ENCODE measurements at regions not wholly inside any gene's neighbourhood (a gene's known extent, or its start where the extent isn't known, plus 50 kb on each side); places are given as distances from the start of the nearest gene placed in this dataset.
"Not testable (repeated sequence)": the region's sequence is repeated elsewhere in the genome, so short reads cannot be mapped to it uniquely, and the experiment has no call there.

DNA sequence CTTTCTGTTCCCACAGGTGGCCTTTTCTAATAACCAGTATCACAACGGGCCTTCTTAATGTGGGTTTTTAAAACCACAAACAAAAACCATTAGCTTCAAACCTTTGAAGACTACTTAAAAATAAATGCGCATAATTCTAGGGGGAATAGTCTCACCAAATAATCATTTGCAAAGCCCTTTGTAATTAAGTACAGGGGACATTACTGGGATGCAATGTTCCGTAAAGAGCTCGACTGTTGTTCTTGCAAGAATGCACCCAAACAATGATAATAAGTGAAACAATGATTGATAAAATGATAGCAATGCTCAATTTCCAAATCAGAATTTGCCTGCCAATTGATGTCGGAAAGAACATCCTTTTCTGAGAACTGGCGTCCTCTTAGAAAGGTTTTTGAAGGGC lies 589.1 kb upstream of the ADARB2 start:
- DNase-seq, result no peak

DNA sequence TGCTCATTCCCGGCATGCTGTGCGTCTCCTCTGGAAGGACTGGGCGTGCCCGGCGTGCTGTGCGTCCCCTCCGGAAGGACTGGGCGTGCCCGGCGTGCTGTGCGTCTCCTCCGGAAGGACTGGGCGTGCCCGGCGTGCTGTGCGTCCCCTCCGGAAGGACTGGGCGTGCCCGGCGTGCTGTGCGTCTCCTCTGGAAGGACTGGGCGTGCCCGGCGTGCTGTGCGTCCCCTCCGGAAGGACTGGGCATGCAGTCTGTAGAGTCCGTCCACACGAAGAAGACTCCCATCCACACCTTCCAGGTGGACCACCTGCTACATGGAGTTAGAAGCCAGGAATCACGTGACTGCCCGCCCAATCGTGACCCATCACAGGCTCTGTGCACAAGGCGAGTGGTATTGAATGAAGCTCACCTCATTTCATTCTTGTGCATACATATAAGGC lies 577.7 kb upstream of the ADARB2 start:
- not testable (repeated sequence) for DNase-seq

DNA sequence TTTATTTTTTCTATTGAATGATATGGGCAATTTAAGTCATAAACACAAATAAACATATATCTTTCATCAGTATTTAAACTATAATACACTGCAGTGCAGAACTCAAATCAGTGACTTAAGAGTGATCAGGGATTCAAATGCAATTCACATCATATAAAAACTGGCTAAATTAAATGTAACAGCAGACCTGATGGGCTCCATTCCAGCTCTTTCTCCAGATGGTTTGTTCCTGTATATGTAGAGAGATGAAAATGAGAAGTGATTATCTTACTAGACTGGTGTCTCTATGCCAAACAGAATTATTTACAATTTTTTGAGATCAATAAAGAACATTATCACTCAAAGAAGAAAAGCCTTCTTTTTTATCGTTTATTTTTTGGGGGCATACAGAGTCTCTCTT lies 568.8 kb upstream of the ADARB2 start:
- no peak for DNase-seq

DNA sequence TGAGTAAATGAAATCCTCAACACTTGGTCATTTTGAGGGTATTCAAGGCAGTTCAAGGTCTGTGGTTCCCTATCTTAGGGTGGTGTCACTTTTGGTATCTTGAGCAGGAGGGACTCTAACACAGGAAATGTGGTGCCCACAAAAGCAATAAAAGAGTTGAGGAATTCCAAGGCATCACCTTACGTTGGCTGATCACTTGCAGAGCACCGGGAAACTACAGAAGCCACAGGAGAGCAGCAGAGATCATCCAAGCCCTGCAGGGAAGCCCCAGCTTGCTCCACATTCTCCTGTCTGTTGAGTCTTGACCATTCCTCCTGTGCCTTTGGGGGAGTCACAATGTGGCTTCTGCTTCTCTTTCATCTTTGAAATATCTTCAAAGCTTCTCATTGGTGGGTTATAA lies 565.8 kb upstream of the ADARB2 start:
- DNase-seq, result no peak

DNA sequence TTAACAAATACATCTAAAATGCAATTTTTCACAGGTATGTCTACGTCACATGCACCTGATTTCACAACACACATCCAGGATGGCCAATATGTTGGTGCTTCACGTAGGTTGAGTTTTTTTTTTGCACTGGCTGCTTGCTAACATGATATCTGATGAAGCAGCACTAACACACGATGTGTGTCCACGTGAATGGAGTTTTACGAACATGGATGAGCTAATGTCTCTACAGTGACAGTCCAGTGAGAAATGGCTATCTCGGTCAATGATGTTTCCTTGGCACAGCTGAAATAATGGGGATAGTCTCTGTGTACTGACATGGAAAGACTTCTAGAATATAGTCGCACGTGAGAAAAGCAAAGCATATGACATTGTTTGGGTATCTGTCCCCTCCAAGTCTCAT lies 563.9 kb upstream of the ADARB2 start:
- DNase-seq, result no peak

DNA sequence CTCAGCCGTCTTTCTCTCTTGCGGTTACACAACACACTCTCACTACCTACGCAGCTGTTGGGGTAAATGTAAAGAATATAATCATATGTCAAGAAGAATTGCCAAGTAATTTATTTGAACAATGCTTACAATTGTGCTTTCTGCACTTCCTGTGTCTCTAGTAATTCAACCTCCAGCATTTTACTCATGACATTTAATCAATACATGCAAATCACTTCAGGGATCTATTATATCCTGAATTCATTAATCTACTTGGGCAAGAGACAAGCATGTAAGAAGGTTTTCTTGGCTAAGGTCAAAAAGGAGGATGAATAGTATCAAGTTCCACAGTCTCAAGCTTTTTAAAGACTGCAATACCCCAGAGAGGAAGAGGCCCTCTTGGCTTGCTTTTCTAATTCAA lies 562.9 kb upstream of the ADARB2 start:
- no peak for DNase-seq

DNA sequence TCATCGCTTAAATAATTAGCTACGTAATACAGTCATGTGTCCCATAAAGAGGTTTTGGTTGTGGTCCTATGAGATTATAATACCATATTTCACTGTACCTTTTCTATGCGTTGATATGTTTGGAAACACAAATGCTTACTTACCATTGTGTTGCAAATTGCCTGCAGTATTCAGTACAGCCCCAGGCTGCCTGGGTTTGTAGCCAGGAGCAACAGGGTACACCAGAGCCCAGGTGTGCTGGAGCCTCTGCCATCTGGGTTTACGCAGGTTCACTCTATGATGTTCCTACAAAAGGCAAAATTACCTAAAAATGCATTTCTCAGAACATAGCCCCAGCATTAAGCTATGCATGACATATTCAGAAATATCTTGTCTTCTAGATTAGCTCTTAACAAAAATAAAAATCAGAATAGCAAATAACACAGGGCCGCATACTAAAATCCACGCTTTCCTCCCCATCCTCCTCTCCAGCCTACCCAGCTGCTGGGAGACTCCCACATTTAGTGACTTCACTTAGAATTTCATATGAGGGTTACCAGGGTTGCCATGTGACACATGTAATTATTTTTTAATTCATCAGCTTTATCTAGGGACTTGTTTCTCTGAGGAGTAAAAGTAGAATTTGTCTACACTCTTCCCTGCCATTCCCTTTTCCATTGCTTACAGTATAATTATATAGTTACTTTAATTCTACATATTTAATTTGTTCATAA lies 559.0 kb upstream of the ADARB2 start:
- DNase-seq, result no peak

DNA sequence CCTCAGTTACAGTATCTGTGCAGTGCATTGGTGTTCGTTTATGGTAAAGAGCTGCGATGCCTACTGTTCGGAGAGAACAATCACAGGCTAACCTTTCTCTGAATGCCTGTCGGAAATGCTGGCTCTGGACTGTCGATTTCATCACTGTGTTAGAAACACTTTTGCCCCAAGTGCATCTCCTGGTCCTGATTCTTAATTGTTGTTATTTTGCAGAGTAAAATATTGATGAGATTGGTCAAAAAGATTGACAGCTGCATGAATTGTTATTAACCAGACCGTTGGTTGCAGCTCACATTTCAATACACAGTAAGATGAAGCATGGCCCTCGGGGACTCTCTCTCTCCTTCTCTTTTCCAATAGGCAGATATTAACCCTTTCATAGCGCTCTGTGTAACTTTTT lies 557.4 kb upstream of the ADARB2 start:
- no peak for DNase-seq

DNA sequence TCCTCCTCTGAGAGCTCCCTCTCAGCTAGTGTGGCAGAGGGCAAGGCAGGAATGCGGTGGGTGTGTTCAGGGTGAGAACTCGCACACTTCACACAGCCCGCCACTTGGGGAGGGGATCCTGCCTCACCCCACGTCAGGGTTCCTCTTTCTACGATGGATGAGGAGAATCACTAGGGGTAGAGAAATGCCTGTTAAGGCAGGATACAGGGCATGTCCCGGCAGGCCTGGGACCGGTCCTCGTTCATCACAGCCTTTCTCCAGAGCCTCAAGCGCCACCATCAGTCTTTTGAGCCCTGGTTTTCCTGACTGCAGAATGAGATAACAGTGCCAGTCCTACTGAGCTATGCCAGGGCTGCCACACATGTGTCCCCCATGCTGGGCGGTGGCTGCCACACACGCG lies 546.7 kb upstream of the ADARB2 start:
- DNase-seq, result no peak

DNA sequence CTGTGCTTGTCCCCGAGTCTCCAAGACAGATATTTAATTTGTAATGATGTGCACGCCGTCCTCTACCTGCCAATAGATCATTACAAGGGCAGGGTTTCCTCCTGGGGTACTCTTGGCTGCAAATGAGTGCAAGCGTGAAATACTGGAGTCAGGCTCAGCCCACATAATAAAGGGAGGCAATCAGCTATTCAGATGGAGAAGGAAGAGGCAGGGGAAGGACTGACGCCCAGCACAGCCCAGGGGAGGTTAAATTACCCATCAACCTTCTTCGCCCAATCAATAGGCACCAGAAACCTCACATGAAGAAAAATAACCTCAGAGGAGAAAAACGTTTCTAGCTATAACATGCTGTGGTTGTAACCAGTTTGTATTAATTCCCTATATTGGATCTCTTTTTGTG lies 544.9 kb upstream of the ADARB2 start:
- no peak for DNase-seq

DNA sequence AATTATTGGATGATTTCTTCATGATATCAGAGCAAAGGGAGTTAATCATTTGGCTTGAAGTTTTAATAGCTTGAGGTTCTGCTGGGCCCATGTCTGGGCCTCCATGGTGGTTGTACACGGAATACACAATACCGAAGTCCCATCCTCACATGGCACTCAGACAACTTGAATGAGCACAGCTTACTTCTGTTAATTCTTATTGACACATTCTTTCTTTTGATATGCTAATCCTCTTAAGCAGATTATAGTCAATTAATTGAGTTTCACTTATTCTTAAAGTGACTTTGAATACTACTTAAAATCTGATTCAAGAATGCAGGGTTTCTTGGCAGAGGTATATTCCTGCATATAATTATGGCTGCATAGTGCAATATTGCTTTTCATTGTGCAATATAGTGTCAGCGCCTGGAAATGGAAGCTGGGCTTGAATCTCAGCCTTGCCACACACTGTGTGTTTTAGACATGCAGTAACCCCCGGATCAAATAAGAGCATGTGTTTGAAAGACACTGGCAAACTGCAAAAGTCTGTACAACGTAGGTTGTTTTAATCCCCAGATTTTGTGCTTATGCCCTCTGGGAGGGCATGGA lies 543.5 kb upstream of the ADARB2 start:
- DNase-seq, result no peak

DNA sequence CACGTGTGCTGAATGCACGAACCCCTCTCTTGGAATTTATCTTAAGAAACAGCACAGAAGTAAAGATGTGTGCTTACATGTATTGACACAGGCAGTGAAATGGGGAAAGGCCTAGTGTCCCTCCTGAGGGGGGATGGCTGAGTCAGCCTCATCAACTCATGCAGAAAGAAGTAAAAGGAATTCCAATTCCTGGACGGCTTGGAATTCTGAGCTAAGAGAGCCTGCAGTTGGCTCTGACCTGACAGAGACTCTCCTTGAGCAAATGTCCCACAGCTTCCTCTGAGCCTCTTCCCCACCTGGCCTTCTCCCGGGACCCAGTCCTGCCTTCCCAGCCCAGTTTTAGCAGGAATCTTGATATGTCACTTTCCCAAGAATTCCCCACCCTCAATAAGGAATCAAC lies 542.4 kb upstream of the ADARB2 start:
- DNase-seq, result no peak

DNA sequence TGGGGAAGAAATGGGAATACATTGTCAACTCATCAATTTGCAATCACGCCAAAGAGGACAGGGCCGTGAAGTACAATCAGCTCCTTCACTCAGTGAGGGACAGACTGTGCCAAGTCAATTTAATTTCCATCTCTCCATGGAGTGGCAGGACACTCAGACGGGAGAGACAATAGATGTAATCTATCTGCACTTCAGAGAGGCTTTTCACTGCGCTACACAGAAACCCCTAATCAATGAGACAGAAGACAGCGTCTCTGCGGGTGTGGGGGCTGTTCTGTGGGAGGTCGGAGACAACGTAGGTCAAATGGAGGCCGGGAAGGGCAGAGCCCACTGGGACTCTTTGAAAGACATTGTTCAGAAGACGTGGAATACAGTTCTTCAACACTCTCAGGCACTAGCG lies 541.0 kb upstream of the ADARB2 start:
- DNase-seq, result no peak

DNA sequence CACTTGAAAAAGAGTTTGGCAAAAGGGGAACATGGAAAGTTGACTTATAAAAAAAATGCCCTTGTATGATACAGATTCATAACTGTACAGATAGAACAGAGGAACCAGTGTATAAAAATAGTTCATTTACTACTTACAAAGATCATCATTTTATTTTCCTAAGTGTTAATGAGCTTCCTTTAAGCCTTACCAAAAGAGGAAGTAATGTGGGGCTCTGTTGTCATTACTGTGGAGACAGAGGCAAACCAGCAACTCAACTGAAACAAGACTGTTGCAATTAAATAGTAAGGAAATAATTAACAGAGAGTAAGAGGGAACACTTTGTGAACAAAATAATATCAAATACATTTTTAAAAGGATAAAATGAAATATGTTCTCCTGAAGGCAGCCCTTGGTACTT lies 526.2 kb upstream of the ADARB2 start:
- DNase-seq, result no peak

DNA sequence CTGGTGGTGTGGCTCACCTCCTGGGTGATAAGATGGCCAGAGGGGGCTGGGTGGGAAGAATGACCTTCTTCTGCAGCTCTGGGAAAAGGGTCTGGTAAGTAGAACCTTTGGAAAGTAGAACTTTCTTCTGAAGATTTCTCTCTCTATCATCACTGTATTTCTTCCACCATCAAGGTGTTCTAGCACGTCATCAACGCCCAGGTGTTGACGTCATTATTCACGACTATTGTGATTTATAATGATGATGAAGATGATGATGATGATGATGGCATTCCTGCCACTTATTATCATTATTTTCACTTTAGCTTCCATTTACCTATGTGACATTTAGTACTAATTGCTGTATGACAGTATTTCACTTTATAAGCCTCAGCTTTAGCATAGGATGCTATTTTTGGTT lies 525.6 kb upstream of the ADARB2 start:
- no peak for DNase-seq

DNA sequence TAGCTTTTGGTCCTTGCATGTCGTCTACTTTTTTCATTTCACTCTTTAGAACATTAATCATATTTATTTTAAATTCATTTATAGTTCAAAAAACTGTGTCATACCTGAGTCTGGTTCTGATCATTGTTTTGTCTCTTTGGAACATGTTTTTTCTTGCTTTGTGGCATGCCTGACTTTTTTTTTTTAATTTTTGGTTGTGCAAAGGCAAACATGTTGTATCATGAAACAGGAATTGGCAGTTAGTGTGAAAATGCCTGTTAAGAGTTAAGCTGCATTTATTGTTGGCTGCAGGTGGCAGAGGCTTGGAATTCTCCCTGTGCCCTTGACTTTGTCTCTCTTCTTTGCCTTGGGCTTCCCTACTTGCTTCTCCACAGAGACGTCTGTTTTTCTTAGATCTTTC lies 525.0 kb upstream of the ADARB2 start:
- DNase-seq, result no peak

DNA sequence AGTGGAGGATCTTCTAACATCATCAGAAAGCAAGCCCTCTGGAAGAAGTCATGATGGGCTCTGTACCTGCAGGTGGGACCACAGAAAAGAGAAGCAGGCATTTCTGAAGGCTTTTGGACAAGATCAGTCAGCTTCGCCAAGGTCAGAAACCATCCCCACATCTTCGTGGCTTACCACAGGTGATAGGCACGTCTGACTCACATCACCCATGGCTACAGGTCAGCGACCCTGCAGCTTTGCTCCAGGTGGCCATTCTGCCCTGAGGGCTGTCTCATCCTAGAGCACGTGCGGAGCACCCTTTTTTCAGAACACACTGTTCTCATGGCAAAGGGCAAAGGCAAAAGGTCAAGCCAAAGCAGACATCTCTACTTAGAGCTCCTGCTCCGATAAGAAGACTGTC lies 518.9 kb upstream of the ADARB2 start:
- no peak for DNase-seq

DNA sequence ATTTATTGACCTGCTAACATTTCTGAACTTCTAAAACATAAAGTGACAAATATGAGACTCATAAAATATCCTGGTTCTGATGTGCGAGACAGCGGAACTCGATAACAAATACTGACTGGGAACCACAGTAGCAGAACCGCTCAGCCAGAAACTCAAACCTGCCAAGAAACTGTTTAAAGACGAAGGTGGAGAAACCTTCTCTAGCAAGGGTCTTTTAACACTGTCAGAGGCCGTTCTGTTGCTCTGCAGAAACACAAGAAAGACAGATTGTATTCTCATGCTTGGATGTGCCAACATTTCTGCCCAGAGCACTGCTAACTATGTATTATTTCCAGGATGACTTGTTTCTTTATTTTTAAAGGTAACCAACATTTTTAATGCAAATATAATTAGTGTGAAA lies 514.8 kb upstream of the ADARB2 start:
- no peak for DNase-seq

DNA sequence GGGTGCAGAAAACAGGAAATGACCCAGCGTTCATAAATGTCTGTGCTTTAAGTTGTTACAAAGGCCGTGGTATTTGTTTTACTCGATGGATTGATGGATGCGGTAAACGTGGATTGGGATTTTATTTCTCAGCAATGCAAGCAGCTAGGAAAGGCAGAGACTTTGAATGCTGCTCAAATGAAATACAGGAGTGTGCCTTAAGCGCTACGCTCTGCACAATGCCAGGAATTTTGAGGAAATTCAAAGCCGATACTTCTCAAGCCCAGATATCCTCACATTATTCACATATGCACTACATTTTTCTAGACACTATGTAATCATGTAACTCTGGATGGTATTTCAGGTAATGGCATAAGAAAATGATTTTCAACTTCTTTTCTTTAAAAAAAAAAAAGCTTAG lies 514.3 kb upstream of the ADARB2 start:
- DNase-seq, result no peak

DNA sequence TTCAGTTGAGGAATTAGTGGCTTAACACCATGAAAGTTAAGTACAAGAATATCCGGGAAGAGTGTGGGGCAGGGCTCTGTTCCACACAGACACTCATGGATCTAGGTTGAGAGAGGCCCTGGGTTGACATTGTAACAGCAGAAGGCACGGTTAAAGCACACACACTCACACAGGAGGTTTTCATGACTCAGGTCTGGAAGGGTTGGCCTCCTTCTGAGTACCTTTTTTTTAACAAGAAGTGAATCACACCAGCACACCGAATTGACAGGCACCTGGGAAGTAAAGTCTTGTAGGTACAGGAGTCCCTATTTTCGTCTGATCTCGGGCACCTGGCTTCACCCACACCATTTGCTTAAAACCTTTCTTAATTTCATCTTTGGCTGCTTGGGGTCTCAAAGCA lies 509.4 kb upstream of the ADARB2 start:
- no peak for DNase-seq

DNA sequence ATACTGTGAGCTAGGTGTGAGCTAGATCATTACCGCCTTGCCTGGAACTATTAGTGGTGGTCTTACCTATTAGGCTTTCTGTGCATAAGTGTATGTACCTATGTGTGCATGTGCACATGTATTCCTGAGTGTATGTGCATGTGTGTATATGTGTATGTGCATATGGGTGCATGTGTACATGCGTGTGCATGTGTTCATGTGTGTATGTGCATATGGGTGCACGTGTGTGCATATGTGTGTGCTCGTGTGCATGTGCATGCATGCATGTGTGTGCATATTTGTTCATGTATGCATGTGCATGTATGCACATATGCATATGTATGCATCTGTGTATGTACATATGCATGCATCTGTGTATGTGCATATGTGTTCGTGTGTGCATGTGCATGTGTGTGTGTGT lies 508.3 kb upstream of the ADARB2 start:
- no peak for DNase-seq

DNA sequence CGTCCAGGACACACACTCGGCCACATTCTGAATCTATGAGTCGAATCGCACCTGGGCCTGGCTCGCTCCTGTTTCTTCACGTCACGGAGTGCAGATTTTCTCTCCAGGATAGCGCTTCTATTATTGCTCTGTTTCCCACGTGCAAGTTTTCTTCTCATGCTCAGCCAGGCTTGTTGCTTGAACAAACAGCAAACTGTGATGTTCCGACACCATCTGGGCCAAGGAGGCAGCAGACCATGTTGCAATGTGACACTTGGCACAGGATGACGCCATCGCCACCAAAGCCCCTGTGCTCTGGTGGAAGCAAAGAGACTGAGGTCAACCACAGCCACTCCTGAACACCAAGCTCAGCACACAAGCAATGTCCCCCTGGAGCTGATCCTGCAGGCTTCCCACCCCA lies 507.1 kb upstream of the ADARB2 start:
- no peak for DNase-seq

DNA sequence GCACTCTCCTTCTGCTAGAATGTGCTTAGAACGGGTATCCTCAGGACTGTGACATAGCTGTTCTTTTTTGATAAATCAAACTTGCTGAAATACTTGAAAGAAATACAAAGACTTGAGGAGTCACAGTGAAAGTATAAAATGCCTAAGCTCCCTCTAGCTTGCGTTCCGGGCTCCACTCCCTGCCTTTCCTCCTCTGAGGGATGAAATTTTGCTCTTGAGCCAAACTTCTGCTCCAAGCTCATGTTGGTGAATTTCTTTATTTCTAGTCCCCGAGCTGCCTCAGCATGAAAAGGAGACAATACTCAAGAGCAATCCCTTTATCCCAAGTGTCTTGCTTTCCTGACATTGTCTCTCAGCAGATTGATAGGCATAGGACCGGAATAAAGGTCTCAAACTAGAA lies 499.6 kb upstream of the ADARB2 start:
- no peak for DNase-seq

DNA sequence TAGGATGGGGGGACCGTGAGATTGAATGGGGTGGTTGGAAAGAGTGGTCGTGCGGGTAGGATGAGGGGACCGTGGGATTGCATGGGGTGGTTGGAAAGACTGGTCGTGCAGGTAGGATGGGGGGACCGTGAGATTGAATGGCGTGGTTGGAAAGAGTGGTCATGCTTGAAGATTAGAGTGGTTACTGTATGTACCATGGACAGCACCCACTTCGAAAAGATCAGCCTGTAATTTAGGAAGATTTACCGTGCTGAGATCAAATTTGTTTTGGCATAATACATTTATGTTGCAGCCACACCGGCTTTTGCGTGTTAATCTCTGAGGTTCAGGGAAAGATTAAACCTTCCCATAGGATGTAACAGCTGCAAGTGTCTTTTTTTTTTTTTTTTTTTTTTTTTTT lies 495.2 kb upstream of the ADARB2 start:
- DNase-seq, result no peak

DNA sequence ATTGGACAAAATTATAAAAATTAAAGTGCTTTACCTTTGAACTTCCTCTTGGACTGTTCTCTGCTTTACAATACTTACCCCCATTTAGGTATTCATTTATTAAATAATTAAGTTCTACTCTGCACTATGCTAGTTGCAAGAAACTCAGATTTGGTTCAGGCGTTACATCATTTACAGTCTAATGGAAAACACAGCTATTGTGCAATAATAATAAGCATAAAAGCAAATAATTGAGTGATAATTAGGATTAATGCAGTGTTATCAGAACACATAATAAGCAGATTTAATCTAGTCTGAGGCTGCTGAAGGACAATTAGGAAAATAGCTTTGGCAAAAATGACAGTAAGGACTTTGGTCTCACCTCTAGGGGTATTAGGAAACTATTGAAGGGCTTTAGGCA lies 493.2 kb upstream of the ADARB2 start:
- DNase-seq, result no peak
